K562 (cell line): ENCODE measurements at regions not wholly inside any gene's neighbourhood (a gene's known extent, or its start where the extent isn't known, plus 50 kb on each side); places are given as distances from the start of the nearest gene placed in this dataset.

Source experiments
- ATAC-seq: fragments of 200-7000 bp; cut with Tn5 transposase; 3 replicates; pipeline ENCODE4 v1.9.1; 2020; ENCODE audit warnings: moderate library complexity
- BruUV-seq: library from RNA; stranded (reverse); fragments of 400-500 nt; replicated peaks from 2 replicates; lab custom pipeline; 2021; lab: Mats Ljungman, UMichigan
- CTCF ChIA-PET: fragments of 300-600 bp; formaldehyde crosslinking; extraction: SDS; loops from one replicate; lab custom pipeline; 2021; ENCODE audit warnings: low intra/inter-chr PET ratio; lab: Yijun Ruan, JAX
- POLR2A ChIA-PET: fragments of 300-600, 350-650 bp; sonication (Branson Sonifier 250); formaldehyde crosslinking; extraction: SDS; loops from one replicate; lab custom pipeline; 2021; ENCODE audit warnings: antibody characterized with exemption, inconsistent platforms; lab: Yijun Ruan, JAX
- DNase-seq, 4 experiments: peaks; one replicate each; pipeline versions ENCODE4 v3.0.0 to v3.0.0-alpha.2; 2011 to 2018; ENCODE audit warnings: low spot score in 3 of 4, mixed read lengths in 3 of 4; ENCODE audit errors: extremely low read depth in 1 of 4
- FAIRE-seq: peaks from 2 replicates; lab custom pipeline; 2011; peaks lifted over from hg19 to GRCh38; lab: Jason Lieb, UNC
- H2AFZ ChIP-seq: 2 replicates; pipeline ENCODE4 v1.6.0; 2011; ENCODE audit warnings: low read depth, low read length, control low read depth, inconsistent platforms
- H3K27ac ChIP-seq: fragments of 200-600 bp; 3 replicates; pipeline ENCODE4 v1.8.0; 2011; ENCODE audit warnings: low read depth, mild to moderate bottlenecking, control low read depth, inconsistent platforms, low read length, moderate library complexity, mixed read lengths; ENCODE audit errors: extremely low read depth
- H3K27me3 ChIP-seq, 2 experiments: fragments of 300-600 bp in 1 of 2; 2 replicates in 1 of 2; 3 replicates in 1 of 2; pipeline versions ENCODE4 v1.6.0 to v1.8.0; 2011; ENCODE audit warnings: inconsistent platforms in 2 of 2, low read length in 2 of 2, mild to moderate bottlenecking in 1 of 2, mixed read lengths in 1 of 2, moderate library complexity in 1 of 2; ENCODE audit not compliant: control insufficient read depth in 2 of 2, insufficient read depth in 2 of 2
- H3K36me3 ChIP-seq: fragments of 300-600 bp; 3 replicates; pipeline ENCODE4 v1.8.0; 2011; ENCODE audit warnings: mild to moderate bottlenecking, low read length, inconsistent platforms; ENCODE audit not compliant: control insufficient read depth, insufficient read depth
- H3K4me1 ChIP-seq, 2 experiments: fragments of 200-600 bp in 1 of 2; replicated peaks in 1 of 2; 2 replicates in 1 of 2; 3 replicates in 1 of 2; pipeline versions ENCODE4 v1.5.1 to v1.8.0; 2011; ENCODE audit warnings: inconsistent platforms in 2 of 2, low read length in 2 of 2, mild to moderate bottlenecking in 1 of 2, mixed read lengths in 1 of 2, moderate library complexity in 1 of 2; ENCODE audit not compliant: control insufficient read depth in 2 of 2, insufficient read depth in 2 of 2
- H3K4me2 ChIP-seq: 2 replicates; pipeline ENCODE4 v1.6.1; 2011; ENCODE audit warnings: low read length, control low read depth, inconsistent platforms, mixed read lengths; ENCODE audit not compliant: insufficient read depth
- H3K4me3 ChIP-seq: fragments of 200-600 bp; sonication (generic), shearing (Covaris generic); 2 replicates; pipeline ENCODE4 v1.5.1; 2016; ENCODE audit warnings: control low read depth, inconsistent platforms
- H3K79me2 ChIP-seq: fragments of 200-600 bp; 3 replicates; pipeline ENCODE4 v1.8.0; 2011; ENCODE audit warnings: low read length, inconsistent platforms; ENCODE audit not compliant: control insufficient read depth, insufficient read depth
- H3K9ac ChIP-seq, 2 experiments: 2 replicates each; pipeline versions ENCODE4 v1.6.0 to v1.6.1; 2011; ENCODE audit warnings: low read depth in 2 of 2, low read length in 2 of 2, control low read depth in 1 of 2, inconsistent platforms in 1 of 2, mild to moderate bottlenecking in 1 of 2, mixed read lengths in 1 of 2; ENCODE audit not compliant: insufficient read depth in 1 of 2
- H3K9me1 ChIP-seq: one replicate; pipeline ENCODE4 v1.6.0; 2011; ENCODE audit warnings: inconsistent platforms, mild to moderate bottlenecking, low read length, moderate library complexity; ENCODE audit not compliant: control insufficient read depth, insufficient read depth
- H3K9me3 ChIP-seq: replicated peaks from 2 replicates; pipeline ENCODE4 v1.5.1; 2011; ENCODE audit warnings: low read depth, low read length, inconsistent platforms; ENCODE audit not compliant: control insufficient read depth, insufficient read depth
- H4K20me1 ChIP-seq: replicated peaks from 2 replicates; pipeline ENCODE4 v1.6.1; 2011; ENCODE audit warnings: low read length, inconsistent platforms, mixed read lengths; ENCODE audit not compliant: control insufficient read depth, insufficient read depth
- CGGBP1 ChIP-seq: fragments of 250-450 bp; sonication (Bioruptor Pico); IDR thresholded peaks from 2 replicates; pipeline ENCODE4 v1.9.0; 2021; ENCODE audit warnings: mild to moderate bottlenecking
- ETV6 ChIP-seq, 3 experiments: fragments of 150-350 bp in 1 of 3; sonication (generic) in 1 of 3; formaldehyde crosslinking in 1 of 3; IDR thresholded peaks; 2 replicates each; pipeline versions ENCODE4 v1.6.1 to v1.8.0; 2014 to 2022; ENCODE audit warnings: borderline replicate concordance in 2 of 3, low read depth in 2 of 3, antibody characterized with exemption in 1 of 3, low read length in 1 of 3, mild to moderate bottlenecking in 1 of 3, missing genetic modification reagents in 1 of 3
- GABPB1 ChIP-seq: sonication (generic); formaldehyde crosslinking; IDR thresholded peaks from 2 replicates; pipeline ENCODE4 v1.8.0; 2022; ENCODE audit warnings: mild to moderate bottlenecking, missing genetic modification reagents
- GMEB1 ChIP-seq: fragments of 250-450 bp; sonication (Bioruptor Pico); IDR thresholded peaks from 2 replicates; pipeline ENCODE4 v1.4.0; 2020; ENCODE audit warnings: mild to moderate bottlenecking
- KAT8 ChIP-seq: fragments of 450-650 bp; IDR thresholded peaks from 2 replicates; pipeline ENCODE4 v1.6.1; 2016; ENCODE audit warnings: low read depth, mild to moderate bottlenecking
- KDM1A ChIP-seq, 2 experiments: fragments of 450-650 bp; IDR thresholded peaks; 2 replicates each; pipeline ENCODE4 v1.6.1; 2016; ENCODE audit warnings: mild to moderate bottlenecking in 2 of 2
- MEIS2 ChIP-seq: fragments of 450-650 bp; IDR thresholded peaks from 2 replicates; pipeline ENCODE4 v1.6.1; 2014; ENCODE audit warnings: mild to moderate bottlenecking; ENCODE audit not compliant: partially characterized antibody
- PHB ChIP-seq: fragments of 250-450 bp; sonication (Bioruptor Pico); IDR thresholded peaks from 2 replicates; pipeline ENCODE4 v1.5.0; 2021
- SMARCA5 ChIP-seq: fragments of 450-650 bp; IDR thresholded peaks from 2 replicates; pipeline ENCODE4 v1.6.1; 2016
- ZBTB2 ChIP-seq: fragments of 450-650 bp; IDR thresholded peaks from 2 replicates; pipeline ENCODE4 v1.6.1; 2016; ENCODE audit warnings: antibody characterized with exemption
- ZKSCAN3 ChIP-seq: fragments of 250-450 bp; sonication (Bioruptor Pico); IDR thresholded peaks from 2 replicates; pipeline ENCODE4 v1.4.0; 2020
- ZNF609 ChIP-seq: sonication (generic); formaldehyde crosslinking; IDR thresholded peaks from 2 replicates; pipeline ENCODE4 v1.8.1; 2023; ENCODE audit warnings: missing genetic modification reagents, mild to moderate bottlenecking, borderline replicate concordance
- WGBS: fragments of 100-300 bp; shearing (Covaris generic); methylation state at CpG from one replicate; pipeline ENCODE4 v1.1.6; 2016; ENCODE audit warnings: low coverage, mixed read lengths; ENCODE audit not compliant: insufficient coverage; ENCODE audit errors: missing lambda C conversion rate; 5-methylcytosine and 5-hydroxymethylcytosine counted together
- in situ Hi-C: fragments of 300-500 bp; cut with MboI; formaldehyde crosslinking; loops from 4 replicates; pipeline ENCODE4 v1.15.0; 2018; ENCODE audit warnings: inconsistent platforms, mixed read lengths
- intact Hi-C: fragments of 100-400 bp; cut with micrococcal nuclease; formaldehyde crosslinking; loops from 2 replicates; pipeline ENCODE4 v1.14.2; 2022

GRCh38 chr2:145303536-145303935 is 783.6 kb upstream of the ZEB2 start:
- Histone ChIP-seq H2AFZ (no peak overlapping the region), H3K9me1 (no peaks in the 10 kb centered on the region), H3K36me3 (no peaks in the 10 kb centered on the region), H3K4me1 (no peaks in the 10 kb centered on the region), H3K79me2 (no peaks in the 10 kb centered on the region), H3K27ac (no peak overlapping the region), H3K27me3 (no peaks in the 10 kb centered on the region), H3K9ac (no peak overlapping the region), H3K4me3 (no peak overlapping the region), H3K9me3 (no peaks in the 10 kb centered on the region), H4K20me1 (no peaks in the 10 kb centered on the region), H3K4me2 (no peak overlapping the region)
- ChIA-PET POLR2A (no interaction called here), CTCF (no interaction called here)
- FAIRE-seq: no peak
- WGBS: 67% methylated on average over 2 of the region's 2 CpGs
- in situ Hi-C loops: no loop called here
- DNase-seq: no peak
- ATAC-seq: no peak
- intact Hi-C loops: no loop called here
- BruUV-seq: no TSS peak
- TF ChIP-seq CGGBP1 (no peak), GABPB1 (CRISPR knock-in tag) (no peak), ZNF609 (CRISPR knock-in tag) (no peak), ZKSCAN3 (CRISPR knock-in tag) (no peak), SMARCA5 (no peak), GMEB1 (no peak), ZBTB2 (no peak), KDM1A (IDR thresholded peaks at IDR 0.05) (no peak), PHB (CRISPR knock-in tag) (no peak), MEIS2 (no peak), ETV6 (IDR thresholded peaks at IDR 0.05; ENCODE audit: borderline replicate concordance in 1 of 2, low read depth in 2 of 2, low read length in 1 of 2) (no peak), ETV6 (CRISPR knock-in tag; IDR thresholded peaks at IDR 0.05; ENCODE audit: borderline replicate concordance) (no peak), KAT8 (no peak)
